ENCODE measurements at regions not wholly inside any gene's neighbourhood (a gene's known extent, or its start where the extent isn't known, plus 50 kb on each side); places are given as distances from the start of the nearest gene placed in this dataset.
"Not testable (repeated sequence)": the region's sequence is repeated elsewhere in the genome, so short reads cannot be mapped to it uniquely, and the experiment has no call there.

- DNase-seq (ENCODE audit: low spot score), result no peak
Observed at GRCh38 chr11:106278391-106278790, 200.9 kb downstream of the AASDHPPT start.

GRCh38 chr11:106280036-106280435 is 202.6 kb downstream of the AASDHPPT start:
- DNase-seq (ENCODE audit: low spot score), result no peak

GRCh38 chr11:106281455-106282173 is 204.2 kb downstream of the AASDHPPT start:
- no peak for DNase-seq (ENCODE audit: low spot score)

- no peak for DNase-seq (ENCODE audit: low spot score)
Observed at GRCh38 chr11:106286881-106287504, 209.5 kb downstream of the AASDHPPT start.

GRCh38 chr11:106288057-106288456 is 210.6 kb downstream of the AASDHPPT start:
- DNase-seq (ENCODE audit: low spot score), result no peak

- no peak for DNase-seq (ENCODE audit: low spot score)
Observed at GRCh38 chr11:106288822-106289387, 211.4 kb downstream of the AASDHPPT start.

GRCh38 chr11:106292526-106292925 is 215.1 kb downstream of the AASDHPPT start:
- no peak for DNase-seq (ENCODE audit: low spot score)

- no peak for DNase-seq (ENCODE audit: low spot score)
Observed at GRCh38 chr11:106295974-106296373, 218.5 kb downstream of the AASDHPPT start.

GRCh38 chr11:106302416-106302815 is 225.0 kb downstream of the AASDHPPT start:
- no peak for DNase-seq (ENCODE audit: low spot score)

GRCh38 chr11:106304274-106304673 is 226.8 kb downstream of the AASDHPPT start:
- no peak for DNase-seq (ENCODE audit: low spot score)

- no peak for DNase-seq (ENCODE audit: low spot score)
Observed at GRCh38 chr11:106305458-106305857, 228.0 kb downstream of the AASDHPPT start.

- no peak for DNase-seq (ENCODE audit: low spot score)
Observed at GRCh38 chr11:106306942-106307341, 229.5 kb downstream of the AASDHPPT start.

- DNase-seq (ENCODE audit: low spot score), result no peak
Observed at GRCh38 chr11:106309070-106309684, 231.7 kb downstream of the AASDHPPT start.

- no peak for DNase-seq (ENCODE audit: low spot score)
Observed at GRCh38 chr11:106311531-106312230, 234.2 kb downstream of the AASDHPPT start.

- DNase-seq (ENCODE audit: low spot score), result not testable (repeated sequence)
Observed at GRCh38 chr11:106317208-106317773, 239.8 kb downstream of the AASDHPPT start.

- no peak for DNase-seq (ENCODE audit: low spot score)
Observed at GRCh38 chr11:106321601-106322000, 244.1 kb downstream of the AASDHPPT start.

GRCh38 chr11:106322106-106322505 is 244.6 kb downstream of the AASDHPPT start:
- DNase-seq (ENCODE audit: low spot score), result no peak

GRCh38 chr11:106326087-106326486 is 248.6 kb downstream of the AASDHPPT start:
- DNase-seq (ENCODE audit: low spot score), result no peak

GRCh38 chr11:106327134-106327533 is 249.7 kb downstream of the AASDHPPT start:
- DNase-seq (ENCODE audit: low spot score), result no peak

- no peak for DNase-seq (ENCODE audit: low spot score)
Observed at GRCh38 chr11:106327637-106328036, 250.2 kb downstream of the AASDHPPT start.

GRCh38 chr11:106329273-106330018 is 252.0 kb downstream of the AASDHPPT start:
- DNase-seq (ENCODE audit: low spot score), result no peak

All from Ammon's horn (tissue), 1 donor.